IMR-90 (cell line): ENCODE measurements at regions not wholly inside any gene's neighbourhood (a gene's known extent, or its start where the extent isn't known, plus 50 kb on each side); places are given as distances from the start of the nearest gene placed in this dataset.

ENCODE experiments used
- ATAC-seq: fragments of 200-7000 bp; cut with Tn5 transposase; 2 replicates; pipeline ENCODE4 v1.9.1; 2020; ENCODE audit warnings: low read depth, mild to moderate bottlenecking, moderate library complexity
- BruUV-seq: library from RNA; stranded (reverse); fragments of 400-500 nt; replicated peaks from 2 replicates; lab custom pipeline; 2021; lab: Mats Ljungman, UMichigan
- CTCF ChIA-PET: fragments of 300-600 bp; formaldehyde crosslinking; extraction: SDS; loops from one replicate; lab custom pipeline; 2021; ENCODE audit warnings: antibody characterized with exemption; lab: Yijun Ruan, JAX
- POLR2A ChIA-PET: fragments of 300-600 bp; sonication (Branson Sonifier 250); formaldehyde crosslinking; loops from one replicate; lab custom pipeline; 2022; ENCODE audit warnings: antibody characterized with exemption; ENCODE audit not compliant: unreplicated experiment; lab: Charles Lee
- DNase-seq: peaks from one replicate; pipeline ENCODE4 v3.0.0; 2013
- H2AFZ ChIP-seq: replicated peaks from 2 replicates; pipeline ENCODE3; 2013; ENCODE audit warnings: low read length, mild to moderate bottlenecking; ENCODE audit not compliant: poor library complexity
- H2AK5ac ChIP-seq: 2 replicates; pipeline ENCODE4 v1.6.1; 2013; ENCODE audit warnings: low read depth, low read length, inconsistent platforms
- H2AK9ac ChIP-seq: replicated peaks from 2 replicates; pipeline ENCODE3; 2013; ENCODE audit warnings: mild to moderate bottlenecking, low read depth, low read length, moderate library complexity; ENCODE audit not compliant: poor library complexity
- H2BK120ac ChIP-seq: 2 replicates; pipeline ENCODE4 v1.6.1; 2013; ENCODE audit warnings: low read depth, low read length, inconsistent platforms
- H2BK15ac ChIP-seq: 3 replicates; pipeline ENCODE4 v1.6.1; 2013; ENCODE audit warnings: low read depth, low read length, inconsistent platforms
- H2BK20ac ChIP-seq: 2 replicates; pipeline ENCODE4 v1.6.1; 2013; ENCODE audit warnings: low read depth, mild to moderate bottlenecking, inconsistent platforms, low read length, moderate library complexity
- H2BK5ac ChIP-seq: 2 replicates; pipeline ENCODE4 v1.6.1; 2013; ENCODE audit warnings: mild to moderate bottlenecking, low read depth, low read length, inconsistent platforms; ENCODE audit not compliant: poor library complexity, severe bottlenecking
- H3K14ac ChIP-seq: replicated peaks from 2 replicates; pipeline ENCODE4 v1.6.1; 2013; ENCODE audit warnings: low read depth, low read length, inconsistent platforms
- H3K18ac ChIP-seq: 2 replicates; pipeline ENCODE4 v1.6.1; 2013; ENCODE audit warnings: low read depth, low read length, control low read depth
- H3K23ac ChIP-seq: 2 replicates; pipeline ENCODE4 v1.6.1; 2013; ENCODE audit warnings: low read depth, low read length, inconsistent platforms
- H3K27ac ChIP-seq: 2 replicates; pipeline ENCODE4 v1.5.1; 2013; ENCODE audit warnings: mild to moderate bottlenecking, control low read depth, low read length; ENCODE audit not compliant: insufficient read depth
- H3K27me3 ChIP-seq: 2 replicates; pipeline ENCODE4 v1.6.1; 2013; ENCODE audit warnings: low read length; ENCODE audit not compliant: control insufficient read depth, insufficient read depth
- H3K36me3 ChIP-seq: 2 replicates; pipeline ENCODE4 v1.6.1; 2013; ENCODE audit warnings: low read length, mixed read lengths; ENCODE audit not compliant: control insufficient read depth, insufficient read depth
- H3K4ac ChIP-seq: 2 replicates; pipeline ENCODE4 v1.6.1; 2013; ENCODE audit warnings: low read depth, low read length, inconsistent platforms
- H3K4me1 ChIP-seq: 2 replicates; pipeline ENCODE4 v1.6.1; 2013; ENCODE audit warnings: low read length, mixed read lengths; ENCODE audit not compliant: control insufficient read depth, insufficient read depth
- H3K4me2 ChIP-seq: 2 replicates; pipeline ENCODE4 v1.6.1; 2013; ENCODE audit warnings: low read depth, mild to moderate bottlenecking, control low read depth, low read length, moderate library complexity
- H3K4me3 ChIP-seq: 2 replicates; pipeline ENCODE4 v1.5.1; 2013; ENCODE audit warnings: low read depth, mild to moderate bottlenecking, control low read depth, low read length, moderate library complexity; ENCODE audit not compliant: insufficient read depth
- H3K56ac ChIP-seq: 2 replicates; pipeline ENCODE4 v1.6.1; 2013; ENCODE audit warnings: low read length, inconsistent platforms; ENCODE audit not compliant: insufficient read depth; ENCODE audit errors: extremely low read depth
- H3K79me1 ChIP-seq, 2 experiments: 2 replicates each; pipeline ENCODE4 v1.6.1; 2013; ENCODE audit warnings: low read length in 2 of 2, inconsistent platforms in 1 of 2, low read depth in 1 of 2
- H3K9ac ChIP-seq: 2 replicates; pipeline ENCODE4 v1.6.1; 2013; ENCODE audit warnings: low read depth, low read length, control low read depth
- H3K9me1 ChIP-seq: 2 replicates; pipeline ENCODE4 v1.6.1; 2013; ENCODE audit warnings: low read length, inconsistent platforms; ENCODE audit not compliant: insufficient read depth
- H3K9me3 ChIP-seq: 2 replicates; pipeline ENCODE4 v1.6.1; 2013; ENCODE audit warnings: low read length; ENCODE audit not compliant: control insufficient read depth, insufficient read depth
- H4K20me1 ChIP-seq: 2 replicates; pipeline ENCODE4 v1.6.1; 2013; ENCODE audit warnings: low read length, inconsistent platforms; ENCODE audit not compliant: insufficient read depth
- H4K5ac ChIP-seq: 2 replicates; pipeline ENCODE4 v1.6.1; 2013; ENCODE audit warnings: mild to moderate bottlenecking, low read depth, low read length, control low read depth
- H4K8ac ChIP-seq, 2 experiments: 2 replicates each; pipeline ENCODE4 v1.6.1; 2013; ENCODE audit warnings: low read depth in 2 of 2, low read length in 2 of 2, control low read depth in 1 of 2, inconsistent platforms in 1 of 2
- H4K91ac ChIP-seq: 2 replicates; pipeline ENCODE4 v1.6.1; 2013; ENCODE audit warnings: low read depth, low read length, inconsistent platforms; ENCODE audit not compliant: insufficient read depth
- CTCF ChIP-seq: conservative IDR thresholded peaks from 2 replicates; pipeline ENCODE4 v1.5.1; 2012; ENCODE audit warnings: mild to moderate bottlenecking, low read depth, low read length, improper control_type of control experiment
- FOS ChIP-seq: fragments of 150-350 bp; IDR thresholded peaks from 2 replicates; pipeline ENCODE4 v1.6.1; 2016; ENCODE audit warnings: low read depth, low read length
- MAFK ChIP-seq: IDR thresholded peaks from 2 replicates; pipeline ENCODE4 v1.6.1; 2012; ENCODE audit warnings: low read depth, low read length, improper control_type of control experiment
- USF2 ChIP-seq: fragments of 150-350 bp; IDR thresholded peaks from 2 replicates; pipeline ENCODE4 v1.6.1; 2017; ENCODE audit warnings: mild to moderate bottlenecking, antibody characterized with exemption, low read length, low read depth
- WGBS, 2 experiments: methylation state at CpG; one replicate each; pipeline versions ENCODE4 v1.1.5 to v1.1.7; 2013; ENCODE audit warnings: missing lambda C conversion rate in 2 of 2; ENCODE audit not compliant: insufficient read length in 1 of 2; ENCODE audit errors: extremely low coverage in 2 of 2; 5-methylcytosine and 5-hydroxymethylcytosine counted together
- dilution Hi-C: fragments of 300-500 bp; cut with HindIII; formaldehyde crosslinking; loops from one replicate; pipeline ENCODE4 v1.14.3; 2018; ENCODE audit warnings: low sequenced_read_pairs; ENCODE audit not compliant: unreplicated experiment
- in situ Hi-C: fragments of 300-500 bp; cut with MboI; formaldehyde crosslinking; loops from 3 replicates; pipeline ENCODE4 v1.14.3; 2019; ENCODE audit warnings: low sequenced_read_pairs, inconsistent platforms, mixed read lengths
- intact Hi-C: fragments of 100-400 bp; cut with micrococcal nuclease; formaldehyde crosslinking; loops from 2 replicates; pipeline ENCODE4 v1.10.0; 2022

DNA sequence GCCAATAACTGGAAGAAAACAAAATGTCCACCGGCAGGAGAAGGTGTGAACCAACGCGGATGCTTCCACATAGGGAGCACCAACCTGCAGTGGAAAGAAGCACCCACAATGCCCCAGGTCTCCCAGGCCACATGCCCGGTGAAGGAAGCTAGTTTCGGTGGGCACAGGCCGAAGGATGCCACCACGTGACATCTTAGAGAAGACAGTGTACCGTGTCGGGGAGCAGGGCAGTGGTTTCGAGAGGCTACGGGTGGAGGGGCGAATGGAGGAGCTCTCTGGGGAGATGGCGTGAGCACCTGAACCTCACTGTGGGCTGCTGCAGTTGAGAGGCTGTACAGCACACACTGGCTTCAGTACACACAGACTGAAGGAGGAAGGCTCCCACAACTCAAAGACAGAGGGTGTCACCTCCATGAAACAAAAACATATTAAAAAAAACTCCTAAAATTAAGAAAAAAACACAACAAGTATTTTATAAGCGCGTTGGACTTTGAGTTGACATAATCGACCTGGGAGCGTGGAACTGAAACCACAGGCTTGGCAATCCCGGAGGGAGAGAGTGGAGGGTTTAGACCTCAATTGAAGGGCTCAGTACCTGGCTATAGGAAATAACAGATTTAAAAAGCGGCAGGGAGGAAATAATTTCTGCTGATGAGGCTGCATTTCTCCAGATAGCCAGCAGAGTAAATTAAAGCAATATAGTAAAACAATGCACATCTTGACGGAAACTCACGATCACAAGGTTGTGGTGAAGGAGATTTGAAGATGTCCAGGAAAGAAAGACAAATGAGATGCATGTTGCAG lies 160.1 kb downstream of the RTP5 start:
- Histone ChIP-seq H3K56ac (no peak overlapping the region), H2BK15ac (no peak overlapping the region), H3K27ac (no peak overlapping the region), H4K91ac (no peak overlapping the region), H3K4me1 (peaks cover 8% of the 10 kb centered on the region; the same call in 1 of the 2 replicates), H3K9me3 (peaks cover 2% of the 10 kb centered on the region; the same call in 1 of the 2 replicates), H3K4ac (no peak overlapping the region), H2BK20ac (no peak overlapping the region), H4K20me1 (peaks cover 13% of the 10 kb centered on the region), H3K23ac (no peak overlapping the region), H3K9me1 (peaks cover 7% of the 10 kb centered on the region; the same call in 1 of the 2 replicates), H3K4me2 (no peak overlapping the region), H3K18ac (no peak overlapping the region), H2AK9ac (no peak overlapping the region), H2BK120ac (no peak overlapping the region), H3K14ac (no peak overlapping the region), H3K27me3 (peaks cover 76% of the 10 kb centered on the region), H4K5ac (no peak overlapping the region), H2AFZ (no peak overlapping the region), H3K4me3 (no peak overlapping the region), H3K79me1 (no peaks in the 10 kb centered on the region), H3K9ac (no peak overlapping the region), H3K36me3 (no peaks in the 10 kb centered on the region), H2AK5ac (no peak overlapping the region), H2BK5ac (no peak overlapping the region), H4K8ac (no peak overlapping the region)
- intact Hi-C loops (no loop called here), dilution Hi-C loops (no loop called here), in situ Hi-C loops (no loop called here)
- no TSS peak for BruUV-seq
- TF ChIP-seq MAFK: peak; percentile 35; the same call in 1 of the 2 replicates
- TF ChIP-seq USF2: no peak
- no peak for TF ChIP-seq CTCF
- TF ChIP-seq FOS: no peak
- CTCF ChIA-PET: no interaction called here
- POLR2A ChIA-PET: no interaction called here
- ATAC-seq (no peak), DNase-seq (no peak)
- WGBS, 2 experiments: 90% methylated on average over 12 of the region's 21 CpGs; no CpG with 5 or more reads in 1 of the 2 experiments
